HG03108 (cell line): ENCODE measurements at regions not wholly inside any gene's neighbourhood (a gene's known extent, or its start where the extent isn't known, plus 50 kb on each side); places are given as distances from the start of the nearest gene placed in this dataset.
"Not testable (repeated sequence)": the region's sequence is repeated elsewhere in the genome, so short reads cannot be mapped to it uniquely, and the experiment has no call there.

ENCODE experiments used
- ATAC-seq: cut with Tn5 transposase; IDR thresholded peaks from one replicate; pipeline ENCODE4 v1.9.1; 2021; ENCODE audit warnings: moderate library complexity; ENCODE audit not compliant: unreplicated experiment

DNA sequence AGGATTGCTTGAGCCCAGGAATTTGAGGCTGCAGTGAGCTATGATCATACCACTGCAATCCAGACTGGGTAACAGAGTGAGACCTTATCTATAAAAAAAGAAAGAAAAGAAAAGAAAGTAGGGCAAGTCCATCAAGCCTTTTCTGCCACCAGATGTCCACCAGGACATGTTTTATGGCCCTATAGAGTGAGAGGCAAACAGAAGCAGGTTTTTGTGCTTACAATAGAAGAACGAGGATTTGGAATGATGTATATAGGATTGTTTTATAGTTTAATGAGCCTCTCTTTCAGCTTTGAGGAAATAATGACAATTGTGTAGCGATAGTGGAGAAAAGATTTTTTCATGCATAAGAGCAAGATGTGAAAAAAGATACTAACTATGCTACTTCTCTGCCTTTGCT, 480.5 kb downstream of the KLF12 start:
- no peak for ATAC-seq

DNA sequence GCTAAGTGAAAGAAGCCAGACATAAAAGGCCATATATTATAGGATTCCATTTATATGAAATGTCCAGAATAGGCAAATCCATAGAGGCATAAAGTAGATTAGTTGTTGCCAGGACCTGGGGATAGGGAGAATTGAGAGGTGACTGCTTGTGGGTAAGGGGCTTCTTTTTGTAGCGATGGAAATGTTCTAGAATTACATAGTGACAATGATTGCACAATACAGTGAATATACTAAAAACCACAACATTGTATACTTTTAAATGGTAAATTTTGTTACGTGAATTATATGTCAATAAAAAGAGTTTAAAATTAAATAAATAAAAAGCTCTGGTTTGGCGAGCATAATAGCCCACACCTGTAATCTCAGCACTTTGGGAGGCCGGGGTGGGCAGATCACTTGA, 486.8 kb downstream of the KLF12 start:
- no peak for ATAC-seq

DNA sequence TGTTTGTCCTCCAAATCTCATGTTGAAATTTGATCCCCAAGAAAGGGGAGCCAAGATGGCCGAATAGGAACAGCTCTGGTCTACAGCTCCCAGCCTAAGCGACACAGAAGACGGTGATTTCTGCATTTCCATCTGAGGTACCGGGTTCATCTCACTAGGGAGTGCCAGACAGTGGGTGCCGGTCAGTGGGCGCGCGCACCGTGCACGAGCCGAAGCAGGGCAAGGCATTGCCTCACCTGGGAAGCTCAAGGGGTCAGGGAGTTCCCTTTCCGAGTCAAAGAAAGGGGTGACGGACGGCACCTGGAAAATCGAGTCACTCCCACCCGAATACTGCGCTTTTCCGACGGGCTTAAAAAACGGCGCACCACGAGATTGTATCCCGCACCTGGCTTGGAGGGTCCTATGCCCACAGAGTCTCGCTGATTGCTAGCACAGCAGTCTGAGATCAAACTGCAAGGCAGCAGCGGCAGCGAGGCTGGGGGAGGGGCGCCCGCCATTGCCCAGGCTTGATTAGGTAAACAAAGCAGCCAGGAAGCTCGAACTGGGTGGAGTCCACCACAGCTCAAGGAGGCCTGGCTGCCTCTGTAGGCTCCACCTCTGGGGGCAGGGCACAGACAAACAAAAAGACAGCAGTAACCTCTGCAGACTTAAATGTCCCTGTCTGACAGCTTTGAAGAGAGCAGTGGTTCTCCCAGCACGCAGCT, 493.6 kb downstream of the KLF12 start:
- not testable (repeated sequence) for ATAC-seq

DNA sequence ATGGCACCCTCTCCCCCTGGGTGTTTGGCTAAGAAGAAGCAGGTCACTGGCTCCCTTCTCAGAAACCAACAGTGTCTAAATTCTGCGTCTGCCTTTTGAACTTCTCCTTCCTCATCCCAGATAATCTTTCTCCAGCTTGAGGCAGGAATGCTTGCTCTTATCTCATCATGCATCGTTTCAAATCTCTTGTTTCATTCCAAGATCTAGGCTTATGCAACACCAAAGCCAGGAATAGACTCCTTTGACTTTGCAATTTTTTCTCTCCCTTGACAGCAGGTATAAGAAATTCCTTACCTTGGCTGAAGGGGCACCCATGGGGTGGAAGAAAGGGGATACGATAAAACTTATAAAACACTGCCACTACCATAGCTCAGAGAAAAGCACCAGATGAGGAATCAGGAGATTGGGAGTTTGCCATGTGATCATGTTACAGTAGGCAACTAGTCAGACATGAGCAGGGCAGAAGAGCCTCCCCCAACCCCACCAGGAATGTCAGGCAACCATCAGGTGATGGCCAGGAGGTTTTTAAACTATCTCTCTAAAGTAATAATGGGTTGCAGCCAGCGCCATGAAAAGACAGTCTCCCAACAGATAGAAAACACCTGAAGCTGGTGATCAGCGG, 498.9 kb downstream of the KLF12 start:
- no peak for ATAC-seq

DNA sequence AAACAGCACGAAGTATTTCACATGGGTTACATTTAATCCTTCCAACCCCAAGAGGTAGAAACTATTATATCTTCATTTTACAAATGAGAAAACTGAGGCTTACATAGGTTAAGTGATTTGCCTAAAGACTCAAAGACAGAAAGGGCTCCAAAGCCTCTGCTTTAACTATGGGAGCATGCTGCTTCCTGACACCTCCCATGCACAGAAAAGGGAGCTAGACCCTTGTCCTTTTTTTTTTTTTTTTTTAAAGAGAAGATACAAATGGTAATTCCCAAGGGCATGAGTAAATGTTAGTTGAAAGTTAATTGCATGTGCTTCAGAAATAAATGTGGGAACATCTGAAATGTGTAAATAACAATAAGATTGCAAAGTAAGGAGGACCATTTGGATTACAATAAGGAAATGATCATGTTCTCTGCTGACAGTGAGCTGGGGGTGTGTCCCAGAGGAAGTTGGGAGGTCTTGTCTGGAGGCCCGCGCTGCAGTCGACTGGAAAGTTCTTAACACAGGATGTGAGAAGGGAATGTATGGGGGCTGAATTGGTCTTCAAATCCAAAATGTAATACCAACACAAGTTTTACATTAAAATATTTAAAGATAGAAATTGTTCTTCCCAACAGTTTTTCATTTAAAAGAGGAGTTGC, 500.3 kb downstream of the KLF12 start:
- no peak for ATAC-seq

DNA sequence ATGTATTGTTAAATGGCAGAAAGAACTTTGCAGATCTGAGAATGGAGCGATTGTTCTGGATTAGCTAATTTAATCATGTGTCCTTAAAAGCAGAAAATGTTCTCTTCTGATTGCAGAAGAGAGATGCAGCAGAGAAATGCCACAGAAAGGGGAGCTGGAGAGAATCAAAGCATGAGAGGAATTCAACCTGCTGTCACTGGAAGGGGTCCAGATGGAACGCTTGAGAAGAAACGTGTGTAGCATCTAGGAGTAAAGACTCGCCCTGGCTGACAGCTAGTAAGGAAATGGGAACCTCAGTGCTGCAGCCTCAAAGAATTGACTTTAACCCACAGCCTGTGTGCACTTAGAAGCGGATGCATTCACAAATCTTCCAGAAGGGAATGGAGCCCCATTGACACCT, 502.8 kb downstream of the KLF12 start:
- no peak for ATAC-seq

DNA sequence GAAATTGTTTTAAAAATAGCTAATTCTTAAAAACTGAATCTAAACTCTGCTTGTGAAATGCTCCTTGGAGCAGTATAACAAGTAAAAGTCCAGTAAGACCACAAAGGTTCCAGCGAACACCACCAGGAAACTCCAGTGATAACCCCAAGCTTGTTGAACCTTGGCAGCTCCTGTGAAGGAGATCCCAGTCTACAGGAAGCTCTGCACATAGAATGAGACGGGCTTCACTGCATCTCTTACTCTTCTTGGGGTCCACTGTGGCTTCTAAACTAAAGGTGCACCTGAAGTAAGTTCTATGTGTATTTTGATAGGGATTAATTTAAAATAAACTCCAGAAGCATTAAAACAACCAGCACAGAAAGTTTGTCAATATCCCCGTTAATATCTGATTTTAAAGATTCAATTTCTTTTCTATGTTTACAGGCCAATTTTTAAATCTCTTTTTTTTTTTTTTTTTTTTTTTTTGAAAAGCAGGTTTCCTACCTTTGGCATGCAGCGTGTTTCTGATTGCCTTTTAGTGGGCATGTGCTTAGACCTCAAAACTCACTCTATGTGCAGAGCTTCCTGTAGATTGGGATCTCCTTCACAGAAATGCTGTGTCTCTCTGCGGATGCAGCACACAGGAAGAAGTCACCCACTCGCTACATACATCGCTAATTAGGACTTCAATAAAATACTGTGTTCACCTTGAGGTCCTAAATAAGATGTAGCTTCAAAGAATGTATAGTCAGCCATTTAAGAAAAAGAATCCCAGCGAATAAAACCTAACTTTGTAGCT, 508.5 kb downstream of the KLF12 start:
- ATAC-seq = no peak

DNA sequence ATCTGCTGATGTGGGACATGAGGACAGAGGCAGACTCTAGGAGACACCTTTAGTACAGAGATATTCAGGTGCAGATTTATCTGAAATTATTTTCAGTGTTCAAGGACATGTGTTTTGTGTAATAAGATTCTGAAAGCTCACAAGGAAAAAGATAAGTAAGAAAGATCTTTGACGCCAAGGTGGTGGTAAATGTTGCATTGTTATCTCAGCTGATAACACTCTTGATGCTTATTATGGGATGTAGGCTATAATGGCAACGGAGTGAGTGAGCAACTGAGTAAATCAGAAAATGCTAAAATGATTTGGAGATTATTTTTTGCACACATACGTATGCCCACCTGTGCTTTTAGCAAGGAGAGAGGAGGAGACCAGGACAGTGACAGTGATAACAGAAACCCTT, 510.9 kb downstream of the KLF12 start:
- no peak for ATAC-seq

DNA sequence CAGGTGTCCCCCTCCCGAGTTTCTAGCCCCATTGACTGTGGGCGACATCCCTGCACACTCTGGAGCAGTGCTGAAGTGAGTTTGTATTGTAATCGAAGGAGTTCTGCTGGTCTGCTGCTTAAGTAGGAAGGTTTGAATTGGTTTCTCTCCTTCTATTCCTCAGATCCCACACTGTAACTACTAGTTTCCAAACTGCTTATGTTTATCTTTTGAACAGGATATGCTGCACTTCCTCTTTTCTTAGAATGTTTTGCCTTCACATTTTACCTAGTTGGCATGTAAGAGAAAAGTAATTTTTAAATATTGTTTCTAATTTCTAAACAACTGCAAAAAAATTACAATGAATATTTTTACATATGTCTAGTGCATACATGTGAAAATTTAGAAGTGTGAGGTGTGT, 511.8 kb downstream of the KLF12 start:
- ATAC-seq = no peak

DNA sequence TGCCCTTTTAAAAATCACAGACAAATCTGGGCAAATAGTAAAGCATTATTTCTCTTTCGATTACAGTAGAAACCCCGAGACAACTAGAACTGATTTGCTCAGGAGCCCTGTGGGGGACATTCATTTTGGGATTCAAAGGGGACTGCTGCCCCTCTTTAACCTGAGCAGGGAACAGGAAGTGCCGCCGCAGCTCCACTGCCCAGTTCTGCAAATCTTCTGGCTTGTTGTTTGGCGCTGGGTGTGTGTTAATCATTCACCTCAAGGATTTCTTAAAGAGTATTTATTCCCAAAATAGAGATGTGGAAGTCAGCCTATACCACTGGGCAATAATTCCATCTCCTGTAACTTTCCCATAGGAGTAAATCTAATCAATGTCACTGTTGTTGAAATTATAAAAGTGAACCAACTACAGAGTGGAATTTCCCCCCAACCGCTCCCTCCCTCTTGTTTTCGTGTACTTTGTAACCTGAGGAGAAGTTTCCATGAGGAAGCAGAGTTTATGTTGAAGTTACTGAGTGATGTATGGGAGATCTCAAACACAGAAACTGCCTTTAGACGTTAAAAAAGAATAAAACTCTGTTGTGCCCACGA, 515.8 kb downstream of the KLF12 start:
- ATAC-seq = no peak

DNA sequence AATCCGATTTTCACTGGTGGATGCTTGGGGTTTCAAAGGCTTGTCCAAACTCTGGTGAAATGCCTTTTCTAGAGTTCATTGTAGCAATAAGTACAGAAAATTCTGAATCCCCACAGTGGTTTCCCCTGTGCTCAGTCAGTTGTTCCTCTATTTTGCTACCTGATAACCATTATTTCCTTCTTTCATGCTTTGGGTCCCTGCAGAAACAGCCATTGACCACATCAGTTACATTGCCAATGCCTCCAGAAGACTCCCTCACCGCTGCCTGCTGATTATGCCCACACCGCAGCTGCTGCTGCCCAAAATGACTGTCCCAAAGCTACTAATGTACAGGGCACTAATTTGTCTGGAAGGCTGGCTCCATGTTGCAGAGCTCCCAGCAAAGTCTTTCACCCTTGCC, 517.3 kb downstream of the KLF12 start:
- no peak for ATAC-seq

DNA sequence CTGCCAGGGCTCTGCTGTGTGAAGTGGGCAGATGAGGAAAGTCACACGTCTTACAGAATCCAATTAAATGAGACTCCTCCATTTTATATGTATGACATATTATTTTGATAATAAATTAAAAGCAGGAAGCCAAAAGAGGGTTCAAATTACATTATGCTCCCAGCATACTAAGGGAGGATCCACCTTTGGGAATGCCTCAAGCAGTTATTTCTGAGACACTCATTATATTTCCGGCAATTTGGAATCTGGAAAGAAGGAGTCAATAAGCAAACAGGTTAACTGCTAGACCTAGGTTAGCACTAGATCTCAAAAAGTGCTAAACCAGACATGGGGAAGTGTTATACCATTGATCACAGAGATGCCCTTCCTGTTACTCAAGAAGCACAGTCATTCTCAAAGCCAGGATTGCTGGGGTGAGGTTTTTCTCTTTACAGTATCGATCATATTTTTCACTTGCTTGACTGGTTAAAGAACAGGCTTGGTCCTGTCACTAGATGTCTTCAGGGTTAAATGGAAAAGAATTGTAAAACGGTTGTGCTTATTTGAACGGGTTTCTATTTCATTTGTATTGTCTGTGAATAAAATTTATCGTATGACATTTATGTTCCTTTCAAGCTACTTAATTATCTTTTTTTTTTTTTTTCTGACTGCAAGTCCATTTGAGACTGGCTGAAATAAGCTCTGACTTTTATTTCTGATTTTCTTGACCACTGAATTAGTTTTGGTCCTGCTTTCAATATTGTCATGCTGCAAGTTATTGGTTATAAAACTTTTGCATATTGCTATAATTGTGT, 523.2 kb downstream of the KLF12 start:
- no peak for ATAC-seq

DNA sequence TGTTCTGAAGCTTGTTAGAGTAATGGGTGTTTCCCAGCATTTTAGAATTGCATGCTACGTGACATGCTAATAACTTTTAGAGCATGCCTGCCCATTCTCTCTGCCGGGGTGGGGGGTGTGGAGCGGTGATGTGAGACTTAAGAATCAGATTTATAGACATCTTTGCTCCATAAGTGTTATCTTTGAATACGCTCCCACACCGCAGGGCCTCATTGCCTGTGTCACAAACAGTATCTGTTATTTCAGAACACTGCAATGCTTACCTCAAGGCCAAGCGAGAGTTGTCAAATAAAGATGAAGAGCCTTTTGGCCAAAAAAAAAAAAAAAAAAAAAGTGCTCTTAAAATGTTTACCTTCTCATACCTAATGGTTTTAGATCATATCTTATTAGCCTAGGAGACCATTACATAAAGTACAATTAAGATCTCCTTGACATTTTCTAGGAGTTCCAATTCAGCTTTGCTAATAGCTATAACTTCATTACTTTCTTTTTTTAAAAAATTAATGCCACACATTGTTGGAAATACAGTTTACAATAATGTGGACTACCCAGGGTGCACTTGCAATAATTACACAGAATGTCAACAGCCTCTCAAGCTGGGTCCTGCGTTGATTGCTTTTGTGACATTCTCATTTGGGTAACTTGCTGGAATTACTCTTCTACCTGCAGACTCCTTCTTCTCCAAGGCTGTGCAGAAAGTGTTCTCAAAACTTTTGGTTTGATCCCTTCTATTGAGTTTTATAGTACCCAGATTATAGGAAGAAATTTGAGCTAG, 525.3 kb downstream of the KLF12 start:
- ATAC-seq = no peak

DNA sequence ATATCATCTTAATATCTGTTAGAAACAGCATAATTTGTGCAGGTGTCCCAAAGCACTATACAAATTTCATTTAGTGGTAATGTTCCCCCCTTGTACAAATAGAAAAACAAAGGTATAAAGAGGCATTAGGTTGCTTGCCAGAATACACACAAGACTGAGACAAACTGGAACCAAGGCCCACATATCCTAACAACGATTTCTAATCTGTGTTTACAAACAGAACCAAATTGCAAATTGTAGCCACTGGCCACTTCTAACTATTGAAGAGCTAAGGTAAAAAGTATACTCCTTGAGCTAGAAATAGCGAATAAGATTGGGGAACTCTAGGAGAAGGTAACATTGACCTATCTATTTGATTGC, 526.1 kb downstream of the KLF12 start:
- no peak for ATAC-seq

DNA sequence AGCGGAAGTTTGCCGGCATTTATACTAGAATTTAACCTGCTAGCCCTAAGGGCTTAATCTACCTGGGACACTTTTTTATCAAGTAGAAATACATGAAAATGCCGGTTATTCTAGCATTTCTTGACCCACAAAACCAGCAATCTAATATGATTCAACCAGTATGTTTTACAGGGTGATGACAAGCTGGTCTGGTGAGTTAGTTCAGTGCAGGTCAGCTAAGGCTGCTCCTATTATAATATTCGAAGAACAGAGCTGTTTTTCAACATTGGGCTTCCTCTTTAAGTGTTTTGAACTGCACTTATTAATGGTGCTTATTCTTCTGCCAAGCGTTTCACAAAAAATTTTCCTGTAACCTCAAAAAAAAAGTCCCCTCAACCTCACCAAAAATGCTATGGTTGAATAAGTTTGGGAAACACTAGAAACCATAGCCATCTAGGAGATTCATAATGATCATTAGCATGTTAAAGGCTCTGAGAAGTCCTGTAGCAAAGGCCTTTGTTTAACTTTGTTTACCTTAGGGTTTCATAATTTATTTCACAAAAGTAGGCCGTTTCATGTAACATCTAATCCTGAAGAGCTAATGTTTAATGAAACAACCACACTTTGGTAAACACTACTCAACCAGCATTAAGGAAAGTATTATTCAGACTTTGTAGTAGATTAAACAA, 526.6 kb downstream of the KLF12 start:
- ATAC-seq = no peak

DNA sequence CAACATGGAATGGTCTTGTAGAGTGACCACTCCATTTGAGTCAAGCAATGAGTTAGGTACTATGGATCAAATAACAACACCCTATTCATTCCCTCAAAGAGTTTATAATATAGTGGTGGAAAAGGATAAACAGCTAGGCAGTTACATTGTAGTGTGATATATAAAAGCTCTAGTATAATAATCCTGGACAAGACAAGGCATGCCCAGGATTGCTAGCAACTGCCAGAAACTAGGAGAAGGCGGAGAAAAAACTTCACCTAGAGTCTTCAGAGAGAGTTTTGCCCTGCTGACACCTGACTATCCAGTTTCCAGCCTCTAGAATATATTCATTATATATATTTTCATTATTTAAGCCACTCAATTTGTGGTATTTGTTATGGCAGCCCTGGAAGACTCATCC, 530.6 kb downstream of the KLF12 start:
- no peak for ATAC-seq

DNA sequence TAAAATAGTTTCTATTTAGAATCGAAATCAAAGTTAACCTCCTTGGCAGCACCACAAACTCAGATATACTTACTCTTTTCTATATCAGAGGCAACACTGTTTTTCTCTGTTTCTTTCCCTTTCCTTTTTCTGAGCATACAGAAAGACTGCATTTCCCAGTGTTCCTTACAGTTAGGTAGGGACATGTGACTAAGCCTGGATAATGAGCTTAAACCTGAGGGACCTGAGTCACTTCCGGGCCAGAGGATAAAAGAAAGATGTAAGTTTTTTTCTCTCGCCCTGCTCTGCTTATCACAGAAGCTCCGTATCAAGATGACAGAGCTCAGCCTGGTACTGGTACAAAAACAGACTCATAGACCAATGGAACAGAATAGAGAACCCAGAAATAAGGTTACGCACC, 531.9 kb downstream of the KLF12 start:
- ATAC-seq = no peak

DNA sequence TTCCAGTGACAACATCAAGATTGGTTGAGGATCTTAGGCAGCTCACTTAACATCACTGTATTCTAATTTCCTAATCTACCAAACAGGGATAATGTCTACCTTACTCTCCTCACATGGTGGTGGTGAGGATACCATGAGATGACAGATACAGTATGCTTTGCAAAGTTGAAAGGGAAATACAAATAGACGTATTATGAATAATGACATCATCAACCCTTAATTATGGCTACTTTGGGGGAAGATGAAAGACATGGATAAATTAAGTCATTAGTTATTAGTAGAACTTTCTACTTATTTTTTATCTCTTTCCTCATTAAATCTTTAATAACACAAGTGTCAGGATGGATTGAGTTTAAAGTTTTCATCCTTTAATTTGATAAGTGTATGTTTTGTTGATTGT, 532.5 kb downstream of the KLF12 start:
- ATAC-seq = no peak
